HFF-Myc (cell line): ENCODE measurements at regions not wholly inside any gene's neighbourhood (a gene's known extent, or its start where the extent isn't known, plus 50 kb on each side); places are given as distances from the start of the nearest gene placed in this dataset.

Experiments
- DNase-seq: peaks from one replicate; pipeline ENCODE4 v3.0.0-alpha.2; 2011; ENCODE audit warnings: low read depth; ENCODE audit errors: extremely low read depth
- H3K4me3 ChIP-seq: replicated peaks from 2 replicates; pipeline ENCODE4 v1.5.1; 2011; ENCODE audit warnings: low read depth, mild to moderate bottlenecking, control low read depth, low read length
- CTCF ChIP-seq: IDR thresholded peaks from 2 replicates; pipeline ENCODE4 v1.5.1; 2012; ENCODE audit warnings: mild to moderate bottlenecking, low read depth, low read length, control low read depth; ENCODE audit errors: missing control alignments

DNA sequence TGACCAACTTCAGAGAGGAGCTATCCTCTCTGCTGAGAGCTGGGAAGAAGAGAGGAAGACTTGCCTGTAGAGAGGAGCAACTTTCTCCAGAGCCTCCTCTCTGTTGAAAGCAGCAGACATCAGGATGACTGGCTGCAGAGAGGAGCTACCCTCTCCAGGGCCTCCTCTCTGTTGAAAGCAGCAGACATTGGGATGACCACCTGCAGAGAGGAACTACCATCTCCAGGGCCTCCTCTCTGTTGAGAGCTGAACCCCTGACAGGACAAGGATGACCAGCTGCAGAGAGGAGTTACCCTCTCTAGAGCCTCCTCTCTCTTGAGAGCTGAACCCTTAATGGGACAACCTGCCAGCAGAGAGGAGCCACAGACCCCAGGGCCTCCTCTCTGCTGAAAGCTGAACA lies 83.0 kb upstream of the GJB5 start:
- no peak for DNase-seq
- no peak for TF ChIP-seq CTCF
- no peak overlapping the region for H3K4me3 ChIP-seq

GRCh38 chr1:34681480-34682451 lies 73.1 kb upstream of the GJB5 start:
- peak; percentile 12 for DNase-seq
- H3K4me3 ChIP-seq: no peak overlapping the region
- TF ChIP-seq CTCF: peak; percentile 78

- DNase-seq: no peak
- no peak overlapping the region for H3K4me3 ChIP-seq
- TF ChIP-seq CTCF: no peak
Measured at GRCh38 chr1:34682452-34683223, 72.2 kb upstream of the GJB5 start.

DNA sequence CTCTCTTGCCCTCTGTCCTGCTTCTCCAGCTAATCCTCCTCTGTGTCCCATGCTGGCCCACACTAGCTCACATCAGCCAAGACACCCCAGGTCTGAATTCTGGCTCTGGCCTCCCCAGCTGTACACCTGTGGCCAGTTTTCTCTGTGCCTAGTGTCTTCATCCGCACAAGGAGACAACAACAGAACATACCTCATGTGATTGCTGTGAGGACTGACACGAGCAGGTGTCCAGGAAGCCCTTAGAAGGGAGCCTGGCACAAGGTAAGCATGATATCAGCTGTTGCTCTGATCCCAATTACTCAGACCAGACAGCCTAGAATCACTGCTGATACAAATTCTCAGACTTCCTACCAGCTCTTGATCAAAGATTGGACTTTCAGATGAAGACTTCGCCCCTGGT lies 71.2 kb upstream of the GJB5 start:
- no peak overlapping the region for H3K4me3 ChIP-seq
- no peak for TF ChIP-seq CTCF
- no peak for DNase-seq

GRCh38 chr1:34684266-34684665 lies 70.6 kb upstream of the GJB5 start:
- DNase-seq: no peak
- H3K4me3 ChIP-seq: no peak overlapping the region
- TF ChIP-seq CTCF: no peak

DNA sequence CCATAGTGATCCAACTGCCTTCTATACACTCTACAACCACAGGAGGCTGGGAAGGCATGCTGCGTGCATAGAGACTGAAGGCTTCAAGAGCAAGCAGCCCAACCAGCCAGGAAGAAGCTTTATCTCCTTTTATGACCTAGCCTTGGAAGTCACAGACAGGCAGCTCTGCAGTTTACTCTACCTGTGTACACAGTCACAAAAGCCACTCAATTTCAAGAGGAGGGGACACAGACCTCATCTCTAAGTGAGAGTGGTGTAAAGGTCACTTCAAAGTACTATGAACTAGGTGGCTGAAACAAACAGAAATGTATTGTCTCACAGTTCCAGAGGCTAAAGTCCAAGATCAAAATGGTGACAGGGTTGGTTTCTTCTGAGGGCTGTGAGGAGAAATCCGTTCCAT lies 69.6 kb upstream of the GJB5 start:
- no peak overlapping the region for H3K4me3 ChIP-seq
- TF ChIP-seq CTCF: no peak
- no peak for DNase-seq
